Amniotic stem cell (primary cell): ENCODE measurements at regions not wholly inside any gene's neighbourhood (a gene's known extent, or its start where the extent isn't known, plus 50 kb on each side); places are given as distances from the start of the nearest gene placed in this dataset.
"Not testable (repeated sequence)": the region's sequence is repeated elsewhere in the genome, so short reads cannot be mapped to it uniquely, and the experiment has no call there.

Experiments used
- DNase-seq: peaks from one replicate; lab custom pipeline; 2025; lab: John Stamatoyannopoulos, UW

GRCh38 chr12:60714141-60714900 is 1118.5 kb downstream of the SLC16A7 start:
- DNase-seq = no peak

GRCh38 chr12:60724475-60724874 is 1128.6 kb downstream of the SLC16A7 start:
- no peak for DNase-seq

GRCh38 chr12:60724984-60725383 is 1129.2 kb downstream of the SLC16A7 start:
- no peak for DNase-seq

DNA sequence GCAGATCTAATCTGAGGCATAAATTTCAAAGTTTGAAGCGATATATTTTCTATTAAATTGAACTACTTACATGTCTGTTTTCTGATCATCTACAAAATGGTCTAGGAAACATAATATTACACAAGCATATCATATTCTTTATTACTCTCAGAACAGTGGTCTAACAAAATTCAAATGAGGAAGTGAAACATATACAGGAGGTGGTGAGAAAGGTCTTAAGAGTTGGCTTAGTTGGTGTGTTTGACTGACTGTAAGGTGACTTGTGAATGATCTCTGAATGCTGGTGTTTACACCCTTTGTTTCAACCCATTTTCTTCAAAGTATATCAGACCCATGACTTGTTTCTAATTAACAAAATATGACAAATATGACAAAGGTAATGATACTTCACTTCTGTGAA is 1156.8 kb downstream of the SLC16A7 start:
- DNase-seq = no peak

- no peak for DNase-seq
Observed at GRCh38 chr12:60758224-60758623, 1162.4 kb downstream of the SLC16A7 start.

DNA sequence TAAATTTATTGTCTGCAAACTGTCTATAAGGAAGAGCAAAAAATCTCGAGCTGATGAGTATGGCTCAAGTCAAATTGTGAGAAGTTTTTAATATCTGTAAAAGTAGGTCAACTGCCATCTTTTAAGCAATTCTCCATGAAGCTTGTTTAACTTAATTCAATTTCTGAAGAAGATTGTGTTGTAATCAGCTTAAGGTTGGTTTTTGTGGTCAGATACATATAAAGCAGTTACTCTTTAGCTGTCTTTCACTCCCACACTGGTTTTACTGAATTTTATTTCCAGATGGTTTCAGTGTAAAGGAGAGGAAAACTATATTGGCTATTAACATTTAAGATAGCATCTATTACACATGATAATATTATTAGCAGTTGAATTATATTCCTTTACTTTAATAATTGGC is 1165.1 kb downstream of the SLC16A7 start:
- no peak for DNase-seq

DNA sequence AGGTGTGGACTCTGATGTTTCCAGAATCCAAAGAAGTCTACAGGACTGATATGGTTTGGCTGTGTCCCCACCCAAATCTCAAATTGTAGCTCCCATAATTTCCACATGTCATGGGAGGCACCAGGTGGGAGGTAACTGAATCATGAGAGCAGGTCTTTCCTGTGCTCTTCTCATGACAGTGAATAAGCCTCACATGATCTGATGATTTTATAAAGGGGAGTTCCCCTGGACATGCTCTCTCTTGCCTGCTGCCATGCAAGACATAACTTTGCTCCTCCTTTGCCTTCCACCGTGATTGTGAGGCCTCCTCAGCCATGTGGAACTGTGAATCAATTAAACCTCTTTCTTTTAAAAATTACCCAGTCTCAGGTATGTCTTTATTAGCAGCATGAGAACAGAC is 1205.3 kb downstream of the SLC16A7 start:
- not testable (repeated sequence) for DNase-seq

GRCh38 chr12:60803147-60803546 is 1207.3 kb downstream of the SLC16A7 start:
- DNase-seq = peak; percentile 5

DNA sequence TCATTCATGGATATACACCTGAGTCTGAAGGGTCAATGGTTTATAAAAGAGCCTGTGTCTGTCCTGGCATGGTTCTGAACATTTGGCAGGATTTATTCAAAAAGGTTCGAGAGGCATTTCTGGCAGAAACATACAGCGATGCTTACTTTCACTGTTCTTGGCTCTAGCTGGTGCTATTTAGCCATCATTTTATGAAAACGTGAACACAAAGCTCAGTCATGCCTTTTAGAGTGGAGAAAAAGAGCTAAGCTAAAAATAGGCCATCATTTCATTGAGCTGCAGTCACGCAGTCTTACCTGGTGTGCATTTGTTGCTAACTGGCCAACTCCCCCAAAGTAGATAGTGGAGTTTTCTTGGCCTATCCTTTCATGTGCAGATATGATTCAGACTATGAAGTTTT is 1209.5 kb downstream of the SLC16A7 start:
- no peak for DNase-seq

- DNase-seq = no peak
Observed at GRCh38 chr12:60819794-60820193, 1224.0 kb downstream of the SLC16A7 start.

GRCh38 chr12:60822580-60822979 is 1226.8 kb downstream of the SLC16A7 start:
- DNase-seq = no peak

DNA sequence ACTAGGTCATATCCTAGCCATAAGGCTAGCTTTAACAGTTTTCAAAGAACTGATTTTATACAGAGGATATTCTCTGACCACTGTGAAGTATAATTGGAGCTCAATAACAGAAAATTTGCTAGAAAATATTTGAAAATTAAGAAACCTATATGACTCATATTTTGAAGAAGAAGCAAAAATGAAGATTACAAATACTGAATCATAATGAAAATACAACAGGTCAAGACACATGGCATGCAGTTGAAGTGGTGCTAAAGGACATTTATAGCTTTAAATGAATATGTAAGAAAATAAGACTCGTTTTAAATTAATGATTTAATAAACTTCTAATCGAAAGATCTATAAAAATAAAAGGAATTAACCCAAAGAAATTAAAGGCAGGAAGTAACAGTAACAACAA is 1234.6 kb downstream of the SLC16A7 start:
- no peak for DNase-seq

DNA sequence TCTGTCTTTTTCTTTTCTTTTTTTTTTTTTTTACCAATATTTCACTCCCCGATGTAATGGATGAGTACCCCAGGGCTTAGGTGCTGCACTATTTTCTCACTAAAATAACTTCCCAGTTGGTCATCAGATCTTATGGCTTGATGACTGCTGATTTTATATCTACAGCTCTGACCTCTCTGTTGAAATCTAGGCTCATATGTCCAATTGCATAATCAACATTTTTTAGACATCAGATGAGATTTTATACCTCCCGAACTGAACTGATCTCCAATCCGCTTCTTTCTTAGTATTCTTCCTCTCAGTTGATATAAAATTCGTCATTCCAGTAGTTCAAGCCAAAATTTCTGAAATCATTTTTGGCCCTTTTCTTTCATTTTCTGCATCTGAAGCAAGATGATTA is 1236.5 kb downstream of the SLC16A7 start:
- DNase-seq = no peak

DNA sequence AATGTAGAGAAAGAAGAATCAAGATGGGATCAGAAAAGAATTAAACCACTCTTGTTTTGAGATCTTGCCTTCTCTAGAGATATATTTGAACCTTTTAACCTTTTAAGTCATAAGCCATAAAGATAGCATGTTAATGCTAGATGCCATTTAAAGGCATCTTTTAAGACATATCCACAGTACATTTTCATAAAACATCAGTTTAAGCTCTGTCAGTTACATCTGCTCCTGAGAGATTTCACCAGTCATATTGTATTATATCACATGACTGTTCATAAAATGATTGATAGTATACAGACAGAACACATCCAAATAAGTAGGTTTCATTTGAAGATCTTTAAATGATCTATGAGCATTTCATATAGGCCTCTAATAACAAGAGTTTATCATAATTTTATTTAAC is 1238.5 kb downstream of the SLC16A7 start:
- DNase-seq = no peak

DNA sequence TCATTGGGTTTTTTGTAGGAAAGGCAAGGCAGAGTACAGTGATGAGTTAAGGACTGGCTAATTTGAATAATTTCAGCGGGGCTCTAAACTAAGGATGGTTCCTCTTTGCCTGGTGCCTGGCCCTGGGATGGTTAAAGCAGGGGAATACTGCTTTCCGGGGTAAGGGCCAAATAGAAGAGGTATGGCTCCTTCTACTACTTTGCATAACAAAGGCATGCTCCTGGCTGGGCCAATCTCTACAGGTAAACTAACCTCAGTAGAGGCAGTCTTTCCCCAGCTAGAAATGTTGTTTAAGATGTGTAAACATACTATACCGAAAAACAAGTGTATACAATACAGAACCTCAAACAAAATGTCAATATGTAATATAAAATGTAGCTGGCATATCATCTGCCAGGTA is 1239.0 kb downstream of the SLC16A7 start:
- no peak for DNase-seq

- no peak for DNase-seq
Observed at GRCh38 chr12:60836651-60837050, 1240.8 kb downstream of the SLC16A7 start.

DNA sequence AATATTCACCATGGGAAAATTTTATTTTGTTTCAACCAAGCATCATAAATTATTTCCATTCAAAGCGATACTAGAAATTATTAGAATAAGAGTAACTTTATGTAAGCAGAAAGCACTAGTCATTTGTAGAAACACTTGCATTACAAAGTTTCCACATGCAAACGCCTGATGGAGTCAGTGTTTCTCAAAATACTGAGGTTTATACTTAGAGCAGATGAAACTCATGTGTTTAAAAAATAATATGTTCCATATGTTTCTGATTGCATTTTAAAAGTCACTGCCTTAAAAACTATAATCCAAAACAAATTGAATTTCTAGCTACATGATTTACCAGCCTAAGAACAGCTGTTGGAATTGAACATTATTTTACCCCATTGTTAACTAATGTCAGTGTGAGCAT is 1246.4 kb downstream of the SLC16A7 start:
- DNase-seq = no peak

- no peak for DNase-seq
Observed at GRCh38 chr12:60844101-60844500, 1248.3 kb downstream of the SLC16A7 start.

- no peak for DNase-seq
Observed at GRCh38 chr12:60844875-60845274, 1249.0 kb downstream of the SLC16A7 start.

GRCh38 chr12:60845696-60846095 is 1249.9 kb downstream of the SLC16A7 start:
- DNase-seq = no peak

GRCh38 chr12:60847281-60847680 is 1251.5 kb downstream of the SLC16A7 start:
- no peak for DNase-seq

DNA sequence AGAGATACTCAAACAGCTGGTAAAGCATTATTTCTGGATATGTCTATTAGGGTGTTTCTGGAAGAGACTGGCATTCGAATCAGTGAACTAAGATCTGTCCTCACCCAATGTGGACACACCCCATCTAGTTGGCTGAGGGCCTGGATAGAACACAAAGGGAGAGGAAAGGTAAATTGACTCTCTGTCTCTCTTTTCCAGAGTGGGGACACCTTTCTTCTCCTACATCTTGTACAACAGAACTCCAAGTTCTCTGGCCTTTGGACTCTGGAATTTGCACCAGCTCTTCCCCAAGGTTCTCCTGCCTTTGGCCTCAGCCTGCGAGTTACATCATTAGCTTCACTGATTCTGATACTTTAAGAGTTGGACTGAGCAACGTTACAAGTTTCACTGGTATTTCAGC is 1253.9 kb downstream of the SLC16A7 start:
- no peak for DNase-seq

- no peak for DNase-seq
Observed at GRCh38 chr12:60853407-60853806, 1257.6 kb downstream of the SLC16A7 start.

- DNase-seq = no peak
Observed at GRCh38 chr12:60863421-60863820, 1267.6 kb downstream of the SLC16A7 start.
